ENCODE measurements at regions not wholly inside any gene's neighbourhood (a gene's known extent, or its start where the extent isn't known, plus 50 kb on each side); places are given as distances from the start of the nearest gene placed in this dataset.

- no peak for TF ChIP-seq CTCF (conservative IDR thresholded peaks at IDR 0.05; ENCODE audit: low read length)
- no peak for TF ChIP-seq EZH2phosphoT487 (IDR thresholded peaks at IDR 0.05; ENCODE audit: borderline replicate concordance, low read depth, low read length)
These were observed 759.0 kb upstream of the EPHA5 start for GRCh38 chr4:66429276-66429675.

Measured in OCI-LY7 (cell line).